Ovary (tissue), 3 donors: ENCODE measurements at regions not wholly inside any gene's neighbourhood (a gene's known extent, or its start where the extent isn't known, plus 50 kb on each side); places are given as distances from the start of the nearest gene placed in this dataset.

ENCODE experiments used
- POLR2A ChIP-seq: fragments of 450-650 bp; IDR thresholded peaks from one replicate; pipeline ENCODE4 v1.6.1; 2017; ENCODE audit warnings: antibody characterized with exemption, mild to moderate bottlenecking, moderate library complexity
- TF ChIP-seq, protein P1 (sequence below), 3 donors: fragments of 450-650 bp in 2 of 3; fragments of 200-600 bp in 1 of 3; IDR thresholded peaks; one replicate each; pipeline versions ENCODE4 v1.5.1 to v1.8.0; 2016 to 2022; ENCODE audit warnings: antibody characterized with exemption in 3 of 3, mild to moderate bottlenecking in 1 of 3
- donor health status: DM: no; HTN: no; CAD: no.

DNA sequence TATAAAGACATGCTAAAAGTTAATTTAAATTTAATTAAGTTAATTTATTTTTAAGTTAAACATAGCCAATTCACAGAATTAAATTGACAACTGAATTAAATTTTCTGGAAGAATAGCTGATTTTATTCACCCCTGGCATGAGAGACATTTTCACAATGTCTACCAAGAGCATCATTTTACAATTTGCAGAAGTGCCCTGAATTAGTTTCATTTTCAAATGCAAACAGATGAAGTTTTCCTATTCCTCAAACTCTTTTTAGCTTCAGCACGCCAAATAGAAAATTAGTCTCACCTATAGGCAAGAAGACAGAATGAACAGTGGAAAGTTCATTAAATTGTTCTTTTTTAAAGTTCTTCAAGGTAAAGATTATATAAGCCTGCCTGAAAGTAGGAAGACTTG, 259.3 kb downstream of the ZBBX start:
- TF ChIP-seq, protein P1, sequence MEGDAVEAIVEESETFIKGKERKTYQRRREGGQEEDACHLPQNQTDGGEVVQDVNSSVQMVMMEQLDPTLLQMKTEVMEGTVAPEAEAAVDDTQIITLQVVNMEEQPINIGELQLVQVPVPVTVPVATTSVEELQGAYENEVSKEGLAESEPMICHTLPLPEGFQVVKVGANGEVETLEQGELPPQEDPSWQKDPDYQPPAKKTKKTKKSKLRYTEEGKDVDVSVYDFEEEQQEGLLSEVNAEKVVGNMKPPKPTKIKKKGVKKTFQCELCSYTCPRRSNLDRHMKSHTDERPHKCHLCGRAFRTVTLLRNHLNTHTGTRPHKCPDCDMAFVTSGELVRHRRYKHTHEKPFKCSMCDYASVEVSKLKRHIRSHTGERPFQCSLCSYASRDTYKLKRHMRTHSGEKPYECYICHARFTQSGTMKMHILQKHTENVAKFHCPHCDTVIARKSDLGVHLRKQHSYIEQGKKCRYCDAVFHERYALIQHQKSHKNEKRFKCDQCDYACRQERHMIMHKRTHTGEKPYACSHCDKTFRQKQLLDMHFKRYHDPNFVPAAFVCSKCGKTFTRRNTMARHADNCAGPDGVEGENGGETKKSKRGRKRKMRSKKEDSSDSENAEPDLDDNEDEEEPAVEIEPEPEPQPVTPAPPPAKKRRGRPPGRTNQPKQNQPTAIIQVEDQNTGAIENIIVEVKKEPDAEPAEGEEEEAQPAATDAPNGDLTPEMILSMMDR (IDR thresholded peaks at IDR 0.05) = no peak
- TF ChIP-seq POLR2A = no peak
